ENCODE measurements at regions not wholly inside any gene's neighbourhood (a gene's known extent, or its start where the extent isn't known, plus 50 kb on each side); places are given as distances from the start of the nearest gene placed in this dataset.
A peak's percentile ranks its signal among the peaks of the same experiment; 100 is the strongest.

GRCh38 chr18:55166260-55166598, 207.0 kb upstream of the CCDC68 start:
- Histone ChIP-seq H3K4me1 (ENCODE audit: control insufficient read depth, insufficient read depth, low read length) (no peaks in the 10 kb centered on the region), H3K9me3 (ENCODE audit: control insufficient read depth in 2 of 2, low read length in 2 of 2) (no peaks in the 10 kb centered on the region), H3K27me3 (ENCODE audit: control insufficient read depth in 1 of 2, insufficient read depth in 2 of 2, low read length in 2 of 2) (no peaks in the 10 kb centered on the region), H3K4me3 (ENCODE audit: low read length in 2 of 2) (no peak overlapping the region), H3K27ac (ENCODE audit: low read length) (no peak overlapping the region), H3K36me3 (ENCODE audit: control insufficient read depth in 2 of 2, insufficient read depth in 2 of 2, low read length in 2 of 2) (no peaks in the 10 kb centered on the region), H3K9ac (ENCODE audit: low read length in 2 of 2) (no peak overlapping the region)

- Histone ChIP-seq H3K9ac (ENCODE audit: low read length in 2 of 2) (no peak overlapping the region), H3K27me3 (ENCODE audit: control insufficient read depth in 1 of 2, insufficient read depth in 2 of 2, low read length in 2 of 2) (no peaks in the 10 kb centered on the region), H3K9me3 (ENCODE audit: control insufficient read depth in 2 of 2, low read length in 2 of 2) (no peaks in the 10 kb centered on the region), H3K27ac (ENCODE audit: low read length) (no peak overlapping the region), H3K36me3 (ENCODE audit: control insufficient read depth in 2 of 2, insufficient read depth in 2 of 2, low read length in 2 of 2) (no peaks in the 10 kb centered on the region), H3K4me3 (ENCODE audit: low read length in 2 of 2) (no peak overlapping the region), H3K4me1 (ENCODE audit: control insufficient read depth, insufficient read depth, low read length) (no peaks in the 10 kb centered on the region)
Observed at GRCh38 chr18:55163550-55163949, 204.3 kb upstream of the CCDC68 start.

GRCh38 chr18:55161916-55162315, 202.7 kb upstream of the CCDC68 start:
- H3K27ac ChIP-seq (ENCODE audit: low read length) = no peak overlapping the region
- H3K4me3 ChIP-seq (ENCODE audit: low read length in 2 of 2) = no peak overlapping the region
- H3K27me3 ChIP-seq (ENCODE audit: control insufficient read depth in 1 of 2, insufficient read depth in 2 of 2, low read length in 2 of 2) = no peaks in the 10 kb centered on the region
- no peaks in the 10 kb centered on the region for H3K36me3 ChIP-seq (ENCODE audit: control insufficient read depth in 2 of 2, insufficient read depth in 2 of 2, low read length in 2 of 2)
- no peaks in the 10 kb centered on the region for H3K9me3 ChIP-seq (ENCODE audit: control insufficient read depth in 2 of 2, low read length in 2 of 2)
- no peaks in the 10 kb centered on the region for H3K4me1 ChIP-seq (ENCODE audit: control insufficient read depth, insufficient read depth, low read length)
- no peak overlapping the region for H3K9ac ChIP-seq (ENCODE audit: low read length in 2 of 2)

GRCh38 chr18:55159027-55159426, 199.8 kb upstream of the CCDC68 start:
- H3K36me3 ChIP-seq (ENCODE audit: control insufficient read depth in 2 of 2, insufficient read depth in 2 of 2, low read length in 2 of 2) = no peaks in the 10 kb centered on the region
- H3K9me3 ChIP-seq (ENCODE audit: control insufficient read depth in 2 of 2, low read length in 2 of 2) = no peaks in the 10 kb centered on the region
- H3K4me3 ChIP-seq (ENCODE audit: low read length in 2 of 2) = no peak overlapping the region
- no peak overlapping the region for H3K27ac ChIP-seq (ENCODE audit: low read length)
- H3K27me3 ChIP-seq (ENCODE audit: control insufficient read depth in 1 of 2, insufficient read depth in 2 of 2, low read length in 2 of 2) = no peaks in the 10 kb centered on the region
- H3K4me1 ChIP-seq (ENCODE audit: control insufficient read depth, insufficient read depth, low read length) = no peaks in the 10 kb centered on the region
- no peak overlapping the region for H3K9ac ChIP-seq (ENCODE audit: low read length in 2 of 2)

DNA sequence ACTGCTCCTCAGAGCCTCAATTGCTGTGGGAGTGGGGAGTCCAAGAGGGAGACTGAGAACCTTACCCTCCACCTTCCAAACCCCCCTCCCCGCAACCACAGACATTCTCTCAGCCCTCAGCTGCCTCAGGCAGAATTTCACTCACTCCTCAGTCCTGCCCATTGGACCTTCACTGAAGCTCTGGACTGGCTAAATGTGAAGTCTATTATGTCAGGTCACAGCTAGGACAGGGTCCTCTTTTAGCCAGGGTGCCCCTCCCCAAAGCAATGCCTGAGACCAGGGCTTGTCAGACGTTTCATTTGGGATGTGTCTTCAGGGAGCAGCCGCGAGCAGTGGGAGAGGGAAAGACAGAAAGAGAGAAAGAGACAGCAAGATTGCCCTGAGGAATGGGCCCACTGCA, 199.3 kb upstream of the CCDC68 start:
- no peak overlapping the region for H3K4me3 ChIP-seq (ENCODE audit: low read length in 2 of 2)
- no peak overlapping the region for H3K27ac ChIP-seq (ENCODE audit: low read length)
- H3K36me3 ChIP-seq (ENCODE audit: control insufficient read depth in 2 of 2, insufficient read depth in 2 of 2, low read length in 2 of 2) = no peaks in the 10 kb centered on the region
- H3K9ac ChIP-seq (ENCODE audit: low read length in 2 of 2) = no peak overlapping the region
- H3K4me1 ChIP-seq (ENCODE audit: control insufficient read depth, insufficient read depth, low read length) = no peaks in the 10 kb centered on the region
- H3K9me3 ChIP-seq (ENCODE audit: control insufficient read depth in 2 of 2, low read length in 2 of 2) = no peaks in the 10 kb centered on the region
- no peaks in the 10 kb centered on the region for H3K27me3 ChIP-seq (ENCODE audit: control insufficient read depth in 1 of 2, insufficient read depth in 2 of 2, low read length in 2 of 2)

GRCh38 chr18:55153346-55153745, 194.1 kb upstream of the CCDC68 start:
- Histone ChIP-seq H3K4me1 (ENCODE audit: control insufficient read depth, insufficient read depth, low read length) (no peaks in the 10 kb centered on the region), H3K4me3 (ENCODE audit: low read length in 2 of 2) (no peak overlapping the region), H3K36me3 (ENCODE audit: control insufficient read depth in 2 of 2, insufficient read depth in 2 of 2, low read length in 2 of 2) (no peaks in the 10 kb centered on the region)

GRCh38 chr18:55152801-55153200, 193.5 kb upstream of the CCDC68 start:
- H3K36me3 ChIP-seq (ENCODE audit: control insufficient read depth in 2 of 2, insufficient read depth in 2 of 2, low read length in 2 of 2) = no peaks in the 10 kb centered on the region

More at GRCh38 chr18:55153346-55153745, 194.1 kb upstream of the CCDC68 start:
- Histone ChIP-seq H3K27me3 (ENCODE audit: control insufficient read depth in 1 of 2, insufficient read depth in 2 of 2, low read length in 2 of 2) (peaks cover 0 to 2% of the 10 kb centered on the region in 2 donors), H3K27ac (ENCODE audit: low read length) (no peak overlapping the region), H3K9ac (ENCODE audit: low read length in 2 of 2) (no peak overlapping the region), H3K9me3 (ENCODE audit: control insufficient read depth in 2 of 2, low read length in 2 of 2) (no peaks in the 10 kb centered on the region)

DNA sequence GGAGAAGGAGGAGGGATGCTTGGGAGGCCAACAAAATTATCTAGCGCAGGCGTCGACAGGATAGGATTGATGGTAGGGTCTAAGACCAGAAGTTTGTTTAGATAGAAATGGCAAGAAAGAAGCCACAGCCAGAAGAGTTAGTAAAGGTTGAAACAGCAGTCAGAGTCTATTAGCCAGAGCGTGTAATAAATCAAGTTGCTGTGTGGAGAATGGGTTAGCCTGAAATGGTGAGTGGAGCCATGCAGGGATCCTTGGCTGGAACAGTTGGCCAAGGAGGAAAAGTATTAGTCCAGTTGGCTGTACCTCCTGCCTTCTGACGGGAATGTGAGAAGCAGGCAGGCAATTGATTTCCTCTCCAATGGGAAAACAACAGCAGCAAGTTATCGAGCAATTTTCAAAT, 190.7 kb upstream of the CCDC68 start:
- H3K4me1 ChIP-seq (ENCODE audit: control insufficient read depth, insufficient read depth, low read length) = no peaks in the 10 kb centered on the region
- peaks cover 0 to 3% of the 10 kb centered on the region in 2 donors for H3K27me3 ChIP-seq (ENCODE audit: control insufficient read depth in 1 of 2, insufficient read depth in 2 of 2, low read length in 2 of 2)
- H3K36me3 ChIP-seq (ENCODE audit: control insufficient read depth in 2 of 2, insufficient read depth in 2 of 2, low read length in 2 of 2) = no peaks in the 10 kb centered on the region
- peak overlapping the region in 1 of 2 donors; percentile 9 for H3K4me3 ChIP-seq (ENCODE audit: low read length in 2 of 2)
- no peak overlapping the region for H3K9ac ChIP-seq (ENCODE audit: low read length in 2 of 2)
- H3K9me3 ChIP-seq (ENCODE audit: control insufficient read depth in 2 of 2, low read length in 2 of 2) = no peaks in the 10 kb centered on the region
- H3K27ac ChIP-seq (ENCODE audit: low read length) = no peak overlapping the region

More at GRCh38 chr18:55152801-55153200, 193.5 kb upstream of the CCDC68 start:
- Histone ChIP-seq H3K4me3 (ENCODE audit: low read length in 2 of 2) (no peak overlapping the region), H3K27me3 (ENCODE audit: control insufficient read depth in 1 of 2, insufficient read depth in 2 of 2, low read length in 2 of 2) (peaks cover 0 to 2% of the 10 kb centered on the region in 2 donors), H3K9ac (ENCODE audit: low read length in 2 of 2) (no peak overlapping the region), H3K9me3 (ENCODE audit: control insufficient read depth in 2 of 2, low read length in 2 of 2) (no peaks in the 10 kb centered on the region), H3K27ac (ENCODE audit: low read length) (no peak overlapping the region), H3K4me1 (ENCODE audit: control insufficient read depth, insufficient read depth, low read length) (no peaks in the 10 kb centered on the region)

- no peak overlapping the region for H3K4me3 ChIP-seq (ENCODE audit: low read length in 2 of 2)
- H3K4me1 ChIP-seq (ENCODE audit: control insufficient read depth, insufficient read depth, low read length) = no peaks in the 10 kb centered on the region
- H3K9ac ChIP-seq (ENCODE audit: low read length in 2 of 2) = no peak overlapping the region
- peaks cover 0 to 3% of the 10 kb centered on the region in 2 donors for H3K27me3 ChIP-seq (ENCODE audit: control insufficient read depth in 1 of 2, insufficient read depth in 2 of 2, low read length in 2 of 2)
- H3K36me3 ChIP-seq (ENCODE audit: control insufficient read depth in 2 of 2, insufficient read depth in 2 of 2, low read length in 2 of 2) = no peaks in the 10 kb centered on the region
- no peaks in the 10 kb centered on the region for H3K9me3 ChIP-seq (ENCODE audit: control insufficient read depth in 2 of 2, low read length in 2 of 2)
- no peak overlapping the region for H3K27ac ChIP-seq (ENCODE audit: low read length)
Observed at GRCh38 chr18:55147791-55148190, 188.5 kb upstream of the CCDC68 start.

DNA sequence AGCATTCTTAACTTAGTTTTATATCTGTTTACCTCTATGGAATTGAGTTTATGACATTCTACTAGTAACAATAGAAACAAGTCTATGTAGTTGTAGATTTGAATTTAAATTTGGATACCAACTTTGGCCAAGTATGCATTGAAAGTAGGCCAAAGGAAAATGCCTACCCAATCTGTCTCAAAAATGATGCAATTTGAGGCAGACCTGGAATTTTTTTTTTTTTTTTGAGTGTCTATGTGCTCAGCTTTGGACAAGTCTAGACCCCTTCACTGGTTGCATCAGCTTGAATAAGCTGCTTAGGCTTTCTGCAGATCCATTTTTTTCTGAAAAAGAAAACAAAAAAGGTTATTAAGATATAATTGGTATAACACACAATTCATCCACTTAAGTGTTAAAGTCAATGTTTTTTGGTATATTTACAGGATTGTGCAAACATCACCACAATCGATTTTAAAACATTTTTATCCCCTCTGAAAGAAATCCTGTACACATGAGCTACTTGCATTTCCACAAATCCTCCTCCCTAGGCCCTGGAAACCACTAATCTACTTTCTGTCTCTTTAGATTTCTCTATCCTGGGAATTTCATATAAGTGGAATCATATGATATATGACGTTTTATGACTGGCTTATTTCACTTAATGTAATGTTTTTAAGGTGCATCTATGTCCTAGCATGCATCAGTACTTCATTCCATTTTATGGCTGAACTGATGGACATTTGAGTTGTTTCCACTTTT, 185.1 kb upstream of the CCDC68 start:
- H3K9me3 ChIP-seq (ENCODE audit: control insufficient read depth in 2 of 2, low read length in 2 of 2) = no peaks in the 10 kb centered on the region

DNA sequence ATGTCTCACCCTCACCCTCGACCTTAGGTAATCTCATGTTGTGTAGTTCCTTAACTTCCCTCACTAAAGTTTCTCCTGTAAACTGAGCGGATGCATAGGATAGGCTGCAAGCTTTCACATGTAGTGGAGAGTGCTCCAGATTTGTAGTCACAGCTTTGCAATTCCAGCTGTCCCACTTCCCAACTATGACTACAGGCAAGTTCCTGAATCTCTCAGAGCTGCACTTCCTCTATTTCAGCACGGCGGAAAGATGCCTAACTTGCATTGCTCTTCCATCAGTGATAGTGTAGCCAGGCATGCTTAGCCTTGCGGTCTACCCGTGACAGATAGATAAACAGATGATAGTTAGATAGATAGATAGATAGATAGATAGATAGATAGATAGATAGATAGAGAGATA, 183.1 kb upstream of the CCDC68 start:
- H3K27ac ChIP-seq (ENCODE audit: low read length) = no peak overlapping the region
- no peaks in the 10 kb centered on the region for H3K36me3 ChIP-seq (ENCODE audit: control insufficient read depth in 2 of 2, insufficient read depth in 2 of 2, low read length in 2 of 2)
- no peaks in the 10 kb centered on the region for H3K4me1 ChIP-seq (ENCODE audit: control insufficient read depth, insufficient read depth, low read length)
- H3K9ac ChIP-seq (ENCODE audit: low read length in 2 of 2) = no peak overlapping the region
- peaks cover 0 to 2% of the 10 kb centered on the region in 2 donors for H3K27me3 ChIP-seq (ENCODE audit: control insufficient read depth in 1 of 2, insufficient read depth in 2 of 2, low read length in 2 of 2)
- H3K9me3 ChIP-seq (ENCODE audit: control insufficient read depth in 2 of 2, low read length in 2 of 2) = no peaks in the 10 kb centered on the region
- H3K4me3 ChIP-seq (ENCODE audit: low read length in 2 of 2) = no peak overlapping the region

More for the DNA sequence above, 185.1 kb upstream of the CCDC68 start:
- H3K4me1 ChIP-seq (ENCODE audit: control insufficient read depth, insufficient read depth, low read length) = no peaks in the 10 kb centered on the region
- no peaks in the 10 kb centered on the region for H3K36me3 ChIP-seq (ENCODE audit: control insufficient read depth in 2 of 2, insufficient read depth in 2 of 2, low read length in 2 of 2)
- no peak overlapping the region for H3K27ac ChIP-seq (ENCODE audit: low read length)
- no peak overlapping the region for H3K9ac ChIP-seq (ENCODE audit: low read length in 2 of 2)
- no peak overlapping the region for H3K4me3 ChIP-seq (ENCODE audit: low read length in 2 of 2)
- peaks cover 0 to 2% of the 10 kb centered on the region in 2 donors for H3K27me3 ChIP-seq (ENCODE audit: control insufficient read depth in 1 of 2, insufficient read depth in 2 of 2, low read length in 2 of 2)

Measured in stomach smooth muscle (tissue), 2 donors.